PC-9 (cell line): ENCODE measurements at regions not wholly inside any gene's neighbourhood (a gene's known extent, or its start where the extent isn't known, plus 50 kb on each side); places are given as distances from the start of the nearest gene placed in this dataset.

Experiments used
- BruUV-seq: library from RNA; stranded (reverse); fragments of 400-500 nt; replicated peaks from 2 replicates; lab custom pipeline; 2021; lab: Mats Ljungman, UMichigan
- CTCF ChIA-PET: fragments of 300-600 bp; sonication (Branson Sonifier 250); formaldehyde crosslinking; loops from one replicate; lab custom pipeline; 2022; ENCODE audit warnings: antibody characterized with exemption; lab: Charles Lee
- POLR2A ChIA-PET: fragments of 300-600 bp; sonication (Branson Sonifier 250); formaldehyde crosslinking; loops from one replicate; lab custom pipeline; 2022; ENCODE audit warnings: antibody characterized with exemption; ENCODE audit not compliant: unreplicated experiment; lab: Charles Lee
- DNase-seq, 2 experiments: peaks; one replicate each; pipeline versions ENCODE4 v3.0.0 to v3.0.0-alpha.2; 2015 to 2022; ENCODE audit warnings: mixed read lengths in 1 of 2
- H2AFZ ChIP-seq: fragments of 200-600 bp; sonication (generic); 2 replicates; pipeline ENCODE4 v1.8.1; 2017; ENCODE audit warnings: antibody characterized with exemption
- H3F3A ChIP-seq: fragments of 200-600 bp; sonication (generic); 2 replicates; pipeline ENCODE4 v1.8.1; 2017; ENCODE audit warnings: antibody characterized with exemption, mild to moderate bottlenecking, low read depth; ENCODE audit not compliant: insufficient read depth
- H3K27ac ChIP-seq: fragments of 200-600 bp; sonication (generic); 2 replicates; pipeline ENCODE4 v1.6.1; 2016; ENCODE audit warnings: mixed run types
- H3K27me3 ChIP-seq: fragments of 200-600 bp; sonication (generic); 2 replicates; pipeline ENCODE4 v1.6.1; 2016; ENCODE audit warnings: low read depth, mixed run types; ENCODE audit not compliant: insufficient read depth
- H3K36me3 ChIP-seq: fragments of 200-600 bp; sonication (generic); 2 replicates; pipeline ENCODE4 v1.6.1; 2016; ENCODE audit warnings: low read depth, mixed run types
- H3K4me1 ChIP-seq: fragments of 200-600 bp; sonication (generic); replicated peaks from 2 replicates; pipeline ENCODE4 v1.6.1; 2016; ENCODE audit warnings: mixed run types; ENCODE audit not compliant: insufficient read depth
- H3K4me2 ChIP-seq: fragments of 200-600 bp; sonication (generic); 2 replicates; pipeline ENCODE4 v1.6.1; 2017; ENCODE audit warnings: mixed run types
- H3K4me3 ChIP-seq: fragments of 200-600 bp; sonication (generic); 2 replicates; pipeline ENCODE4 v1.6.1; 2016; ENCODE audit warnings: mixed run types
- H3K79me2 ChIP-seq: fragments of 200-600 bp; sonication (generic); 2 replicates; pipeline ENCODE4 v1.6.1; 2017; ENCODE audit warnings: low read depth, mixed run types
- H3K9me2 ChIP-seq: fragments of 200-600 bp; sonication (generic); 2 replicates; pipeline ENCODE4 v1.8.1; 2017; ENCODE audit warnings: mild to moderate bottlenecking; ENCODE audit not compliant: insufficient read depth
- H3K9me3 ChIP-seq: fragments of 200-600 bp; sonication (generic); 2 replicates; pipeline ENCODE4 v1.8.1; 2016; ENCODE audit warnings: low read depth; ENCODE audit not compliant: insufficient read depth
- H4K20me1 ChIP-seq: fragments of 200-600 bp; sonication (generic); 2 replicates; pipeline ENCODE4 v1.8.1; 2017; ENCODE audit not compliant: insufficient read depth
- CTCF ChIP-seq: fragments of 200-600 bp; sonication (generic); conservative IDR thresholded peaks from 2 replicates; pipeline ENCODE4 v1.6.1; 2017; ENCODE audit warnings: mixed run types, antibody characterized with exemption, mild to moderate bottlenecking, moderate library complexity
- EZH2 ChIP-seq: fragments of 200-600 bp; sonication (generic); IDR thresholded peaks from 2 replicates; pipeline ENCODE4 v1.8.0; 2017; ENCODE audit warnings: antibody characterized with exemption, low read depth
- intact Hi-C: fragments of 100-400 bp; cut with micrococcal nuclease; formaldehyde crosslinking; loops from one replicate; pipeline ENCODE4 v1.10.0; 2022; ENCODE audit not compliant: unreplicated experiment

- Histone ChIP-seq H3K9me3 (no peaks in the 10 kb centered on the region), H3K27ac (no peak overlapping the region), H3K79me2 (no peaks in the 10 kb centered on the region), H3K4me3 (no peak overlapping the region), H3K27me3 (no peaks in the 10 kb centered on the region), H3K4me2 (no peak overlapping the region), H3K4me1 (no peaks in the 10 kb centered on the region), H2AFZ (no peak overlapping the region), H3K9me2 (no peaks in the 10 kb centered on the region), H3F3A (no peaks in the 10 kb centered on the region), H3K36me3 (no peaks in the 10 kb centered on the region), H4K20me1 (no peaks in the 10 kb centered on the region)
- ChIA-PET CTCF (no interaction called here), POLR2A (no interaction called here)
- DNase-seq = no peak
- BruUV-seq = no TSS peak
- TF ChIP-seq EZH2 (no peak), CTCF (no peak)
- intact Hi-C loops = no loop called here
These were observed 123.6 kb upstream of the EFEMP1 start for GRCh38 chr2:56047136-56047535.

GRCh38 chr2:56049233-56049845 lies 125.8 kb upstream of the EFEMP1 start:
- no TSS peak for BruUV-seq
- H3K4me1 ChIP-seq = no peaks in the 10 kb centered on the region
- H3K36me3 ChIP-seq = no peaks in the 10 kb centered on the region
- H3K9me2 ChIP-seq = no peaks in the 10 kb centered on the region
- no peaks in the 10 kb centered on the region for H3F3A ChIP-seq
- intact Hi-C loops = no loop called here
- H4K20me1 ChIP-seq = no peaks in the 10 kb centered on the region
- TF ChIP-seq CTCF (no peak), EZH2 (no peak)
- DNase-seq = no peak
- ChIA-PET CTCF (no interaction called here), POLR2A (interaction anchor here (0.7 kb wide), 1 partner anchor 1119 kb away, joined by 3 read pairs; no protein-coding TSS in a partner anchor)
- no peak overlapping the region for H3K27ac ChIP-seq
- H3K79me2 ChIP-seq = no peaks in the 10 kb centered on the region
- no peak overlapping the region for H2AFZ ChIP-seq
- H3K4me3 ChIP-seq = no peak overlapping the region
- no peak overlapping the region for H3K4me2 ChIP-seq
- H3K9me3 ChIP-seq = no peaks in the 10 kb centered on the region
- H3K27me3 ChIP-seq = no peaks in the 10 kb centered on the region

- no peak overlapping the region for H3K4me2 ChIP-seq
- DNase-seq = no peak
- no peak overlapping the region for H2AFZ ChIP-seq
- no peak for TF ChIP-seq EZH2
- no peak for TF ChIP-seq CTCF
- H3K27me3 ChIP-seq = no peaks in the 10 kb centered on the region
- no TSS peak for BruUV-seq
- H3K27ac ChIP-seq = no peak overlapping the region
- H3K9me2 ChIP-seq = no peaks in the 10 kb centered on the region
- no peak overlapping the region for H3K4me3 ChIP-seq
- POLR2A ChIA-PET = interaction anchor here (0.6 kb wide), 1 partner anchor 286 kb away, joined by 4 read pairs; no protein-coding TSS in a partner anchor
- H3K9me3 ChIP-seq = no peaks in the 10 kb centered on the region
- H3K36me3 ChIP-seq = no peaks in the 10 kb centered on the region
- H3K79me2 ChIP-seq = no peaks in the 10 kb centered on the region
- CTCF ChIA-PET = no interaction called here
- H3F3A ChIP-seq = no peaks in the 10 kb centered on the region
- intact Hi-C loops = no loop called here
- no peaks in the 10 kb centered on the region for H4K20me1 ChIP-seq
- H3K4me1 ChIP-seq = no peaks in the 10 kb centered on the region
These were observed 130.1 kb upstream of the EFEMP1 start for GRCh38 chr2:56053679-56054078.
